ENCODE measurements at regions not wholly inside any gene's neighbourhood (a gene's known extent, or its start where the extent isn't known, plus 50 kb on each side); places are given as distances from the start of the nearest gene placed in this dataset.

DNA sequence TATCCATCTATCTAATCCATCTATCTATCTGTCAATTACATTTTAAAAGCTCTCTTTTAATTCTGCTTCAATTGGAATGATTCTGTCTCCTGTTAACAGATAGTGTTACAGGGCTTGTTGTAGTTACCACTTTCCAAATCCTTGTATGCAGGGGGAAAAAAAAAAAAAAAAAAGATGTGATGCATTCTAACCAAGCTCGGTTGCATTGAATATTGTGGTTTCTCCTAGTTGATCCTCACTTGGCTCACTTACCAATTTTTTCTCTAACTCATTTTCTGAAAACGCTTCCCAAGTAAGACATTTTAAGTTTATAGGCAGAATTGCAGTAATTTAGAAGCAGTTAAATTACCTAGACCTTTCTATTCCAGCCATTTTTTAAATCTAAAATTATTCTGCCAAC, 327.9 kb upstream of the PITX2 start:
- POLR2A ChIA-PET, result no interaction called here
- TF ChIP-seq SUZ12 (IDR thresholded peaks at IDR 0.05), result no peak
- no peak for TF ChIP-seq FOXK2 (IDR thresholded peaks at IDR 0.05)
- TF ChIP-seq FOXM1 (IDR thresholded peaks at IDR 0.05; ENCODE audit: borderline replicate concordance), result no peak
- TF ChIP-seq ZNF384 (IDR thresholded peaks at IDR 0.05), result 0 out of 2 replicates have a peak, but pooled peaks have one; percentile 17
- no peak for TF ChIP-seq ELF4 (IDR thresholded peaks at IDR 0.05)
- no peak for TF ChIP-seq NFRKB (IDR thresholded peaks at IDR 0.05)
- no peak for DNase-seq (ENCODE audit: extremely low spot score)
- CTCF ChIA-PET, result interaction anchor here (0.6 kb wide), 2 partner anchors 21 to 156 kb away, joined by 3 to 4 read pairs; no protein-coding TSS in a partner anchor

DNA sequence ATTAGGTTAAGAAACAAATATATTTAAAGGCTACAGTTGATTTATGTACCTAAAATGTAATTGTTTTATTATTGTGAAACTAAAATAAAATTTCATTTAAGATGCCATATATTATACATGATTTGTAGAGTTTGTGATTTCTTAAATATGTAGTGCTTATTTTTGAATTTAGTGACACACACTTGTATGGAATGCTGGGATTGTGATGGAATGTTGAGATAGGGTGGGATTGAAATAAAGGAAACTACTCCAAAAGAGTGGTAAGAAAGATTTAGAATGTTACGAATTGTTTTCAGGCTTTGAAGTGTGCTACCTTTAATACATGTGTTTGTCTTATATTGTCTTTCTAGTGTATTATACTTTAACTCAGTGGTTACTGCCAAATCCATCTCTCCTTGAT, 330.3 kb upstream of the PITX2 start:
- DNase-seq (ENCODE audit: extremely low spot score), result no peak
- no peak for TF ChIP-seq ELF4 (IDR thresholded peaks at IDR 0.05)
- ChIA-PET POLR2A (no interaction called here), CTCF (no interaction called here)

DNA sequence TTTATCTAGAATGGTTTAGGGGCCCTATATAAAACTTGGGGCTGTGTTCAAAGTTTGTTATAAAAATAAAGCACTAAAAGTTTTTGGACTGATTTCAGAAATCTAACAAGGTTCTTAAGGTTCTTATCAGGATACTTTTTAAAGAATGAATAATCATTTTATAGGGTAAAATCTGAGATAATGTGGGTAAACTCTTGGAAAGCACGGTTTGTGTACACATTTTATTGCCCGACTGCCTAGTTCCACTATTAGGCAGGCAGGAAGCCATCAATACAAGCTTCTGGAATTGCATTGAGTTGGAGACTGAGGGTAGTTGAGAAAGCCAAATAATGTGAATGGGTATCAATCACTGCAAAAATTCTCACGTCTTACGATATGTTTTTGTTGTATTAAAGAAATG, 331.0 kb upstream of the PITX2 start:
- POLR2A ChIA-PET, result no interaction called here
- CTCF ChIA-PET, result interaction anchor here (0.6 kb wide), 1 partner anchor 692 kb away, joined by 3 read pairs; no protein-coding TSS in a partner anchor
- no peak for TF ChIP-seq BHLHE40 (IDR thresholded peaks at IDR 0.05; ENCODE audit: borderline replicate concordance)
- no peak for TF ChIP-seq ELF4 (IDR thresholded peaks at IDR 0.05)
- no peak for TF ChIP-seq SUZ12 (IDR thresholded peaks at IDR 0.05)
- no peak for TF ChIP-seq CTBP1 (IDR thresholded peaks at IDR 0.05; ENCODE audit: borderline replicate concordance)
- peak; percentile 18 for DNase-seq (ENCODE audit: extremely low spot score)

DNA sequence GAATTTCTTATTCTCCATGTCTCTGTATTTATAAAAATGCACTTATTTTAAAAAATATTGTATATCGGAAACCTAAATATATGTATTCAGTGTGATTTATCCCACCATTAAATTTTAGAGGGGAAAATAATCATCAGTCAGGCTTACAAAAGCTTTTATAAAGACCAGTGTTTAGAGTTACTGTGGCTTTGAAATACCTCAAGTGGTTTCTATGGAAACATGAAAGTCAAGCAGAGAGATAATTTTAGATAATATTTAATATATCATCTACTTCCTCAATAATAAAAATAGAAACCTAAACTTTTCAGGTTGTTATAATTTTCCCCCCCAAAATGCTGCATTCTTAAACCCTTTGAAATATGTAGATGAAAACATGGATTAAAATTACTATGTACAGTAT, 332.9 kb upstream of the PITX2 start:
- ChIA-PET CTCF (no interaction called here), POLR2A (no interaction called here)
- no peak for DNase-seq (ENCODE audit: extremely low spot score)
- no peak for TF ChIP-seq CTBP1 (IDR thresholded peaks at IDR 0.05; ENCODE audit: borderline replicate concordance)

DNA sequence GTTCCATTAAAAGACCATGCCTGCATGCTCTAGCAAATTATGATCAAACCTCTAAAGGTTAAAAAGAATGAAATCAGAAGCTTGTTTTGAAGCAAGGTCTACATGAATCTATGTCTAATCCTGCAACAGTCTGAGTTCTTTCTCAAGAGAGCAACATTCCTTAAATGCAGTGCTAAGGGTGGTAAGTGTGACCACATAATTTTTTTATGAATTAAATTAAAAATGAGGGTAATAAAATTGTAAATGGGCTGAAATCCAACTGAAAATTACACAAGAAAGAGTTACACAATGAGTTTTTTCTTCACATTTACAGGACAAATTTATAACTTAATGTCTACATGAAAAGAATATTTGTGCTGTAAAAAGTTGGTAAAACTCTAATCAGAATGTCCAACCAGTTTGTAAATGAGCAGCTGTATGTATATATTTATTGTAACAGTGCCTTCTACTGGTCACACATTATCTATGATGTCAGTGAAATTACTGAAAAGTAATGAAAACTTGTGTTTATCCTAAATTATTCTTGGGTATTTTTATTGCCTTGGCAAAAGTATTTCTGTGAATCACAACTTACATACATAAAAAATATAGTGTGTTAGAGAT, 336.3 kb upstream of the PITX2 start:
- DNase-seq (ENCODE audit: extremely low spot score), result no peak
- CTCF ChIA-PET, result interaction anchor here (0.5 kb wide), 1 partner anchor 91 kb away, joined by 5 read pairs; no protein-coding TSS in a partner anchor
- POLR2A ChIA-PET, result no interaction called here
- TF ChIP-seq HDGF (IDR thresholded peaks at IDR 0.05; ENCODE audit: borderline replicate concordance) (no peak), CTBP1 (IDR thresholded peaks at IDR 0.05; ENCODE audit: borderline replicate concordance) (no peak)

DNA sequence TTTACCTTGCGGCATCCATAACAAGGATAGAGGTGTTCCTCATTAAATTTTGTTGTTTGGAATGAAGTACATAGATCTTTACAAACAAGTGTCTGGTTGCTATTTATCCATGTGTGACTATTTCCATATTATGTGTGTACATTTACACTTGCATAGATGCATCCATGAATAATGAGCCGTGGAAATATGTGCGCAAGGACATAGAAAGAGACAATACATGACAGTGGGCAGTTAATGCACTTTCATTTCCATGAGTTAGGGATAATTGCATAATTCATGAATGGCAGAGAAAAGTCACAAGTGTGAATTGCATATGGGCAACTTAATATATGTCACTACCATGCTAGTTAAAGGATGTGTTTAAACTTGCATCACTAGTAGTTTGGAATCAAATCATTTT, 338.2 kb upstream of the PITX2 start:
- no peak for DNase-seq (ENCODE audit: extremely low spot score)
- ChIA-PET CTCF (no interaction called here), POLR2A (no interaction called here)
- TF ChIP-seq FOXM1 (IDR thresholded peaks at IDR 0.05; ENCODE audit: borderline replicate concordance), result no peak
- no peak for TF ChIP-seq NFRKB (IDR thresholded peaks at IDR 0.05)
- TF ChIP-seq SUZ12 (IDR thresholded peaks at IDR 0.05), result no peak
- TF ChIP-seq ELF4 (IDR thresholded peaks at IDR 0.05), result no peak
- TF ChIP-seq HDGF (IDR thresholded peaks at IDR 0.05; ENCODE audit: borderline replicate concordance), result no peak
- no peak for TF ChIP-seq ARNT (IDR thresholded peaks at IDR 0.05)
- TF ChIP-seq LEF1 (IDR thresholded peaks at IDR 0.05; ENCODE audit: borderline replicate concordance), result no peak
- TF ChIP-seq CTBP1 (IDR thresholded peaks at IDR 0.05; ENCODE audit: borderline replicate concordance), result no peak
- TF ChIP-seq, protein P1, sequence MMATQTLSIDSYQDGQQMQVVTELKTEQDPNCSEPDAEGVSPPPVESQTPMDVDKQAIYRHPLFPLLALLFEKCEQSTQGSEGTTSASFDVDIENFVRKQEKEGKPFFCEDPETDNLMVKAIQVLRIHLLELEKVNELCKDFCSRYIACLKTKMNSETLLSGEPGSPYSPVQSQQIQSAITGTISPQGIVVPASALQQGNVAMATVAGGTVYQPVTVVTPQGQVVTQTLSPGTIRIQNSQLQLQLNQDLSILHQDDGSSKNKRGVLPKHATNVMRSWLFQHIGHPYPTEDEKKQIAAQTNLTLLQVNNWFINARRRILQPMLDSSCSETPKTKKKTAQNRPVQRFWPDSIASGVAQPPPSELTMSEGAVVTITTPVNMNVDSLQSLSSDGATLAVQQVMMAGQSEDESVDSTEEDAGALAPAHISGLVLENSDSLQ (IDR thresholded peaks at IDR 0.05), result no peak
- no peak for TF ChIP-seq TARDBP (IDR thresholded peaks at IDR 0.05)
- no peak for TF ChIP-seq ZNF384 (IDR thresholded peaks at IDR 0.05)
- no peak for TF ChIP-seq FOXA1 (IDR thresholded peaks at IDR 0.05)
- no peak for TF ChIP-seq L3MBTL2 (conservative IDR thresholded peaks at IDR 0.05)
- no peak for TF ChIP-seq SP1 (IDR thresholded peaks at IDR 0.05)
- TF ChIP-seq BHLHE40 (IDR thresholded peaks at IDR 0.05; ENCODE audit: borderline replicate concordance), result no peak
- TF ChIP-seq FOXK2 (IDR thresholded peaks at IDR 0.05), result no peak

DNA sequence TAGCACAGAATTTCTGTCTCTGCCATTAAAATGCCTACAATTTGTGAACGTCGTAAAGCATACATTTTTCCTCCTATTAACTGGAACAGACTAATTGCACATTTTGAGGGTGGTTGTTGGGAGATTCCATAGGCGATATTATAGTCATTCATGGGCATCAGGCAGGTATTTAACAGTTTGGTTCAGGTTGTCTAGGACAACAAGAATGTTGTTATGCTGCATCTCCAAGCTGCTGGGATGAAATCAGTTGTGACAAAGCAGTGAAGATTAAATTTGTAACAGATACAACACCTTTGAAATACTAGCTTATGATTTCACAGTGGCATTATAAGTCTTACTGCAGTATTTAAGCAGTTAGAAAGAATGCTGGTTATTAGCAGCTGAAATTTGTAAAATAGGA, 339.7 kb upstream of the PITX2 start:
- POLR2A ChIA-PET, result no interaction called here
- TF ChIP-seq, protein P1 (IDR thresholded peaks at IDR 0.05), result no peak
- TF ChIP-seq FOXK2 (IDR thresholded peaks at IDR 0.05), result no peak
- TF ChIP-seq ARNT (IDR thresholded peaks at IDR 0.05), result no peak
- no peak for TF ChIP-seq SP1 (IDR thresholded peaks at IDR 0.05)
- TF ChIP-seq NFRKB (IDR thresholded peaks at IDR 0.05), result no peak
- TF ChIP-seq L3MBTL2 (conservative IDR thresholded peaks at IDR 0.05), result no peak
- no peak for TF ChIP-seq HDGF (IDR thresholded peaks at IDR 0.05; ENCODE audit: borderline replicate concordance)
- no peak for TF ChIP-seq FOXA1 (IDR thresholded peaks at IDR 0.05)
- TF ChIP-seq ELF4 (IDR thresholded peaks at IDR 0.05), result no peak
- TF ChIP-seq BHLHE40 (IDR thresholded peaks at IDR 0.05; ENCODE audit: borderline replicate concordance), result no peak
- TF ChIP-seq SUZ12 (IDR thresholded peaks at IDR 0.05), result no peak
- no peak for TF ChIP-seq LEF1 (IDR thresholded peaks at IDR 0.05; ENCODE audit: borderline replicate concordance)
- no peak for TF ChIP-seq TARDBP (IDR thresholded peaks at IDR 0.05)
- TF ChIP-seq FOXM1 (IDR thresholded peaks at IDR 0.05; ENCODE audit: borderline replicate concordance), result no peak
- TF ChIP-seq CTBP1 (IDR thresholded peaks at IDR 0.05; ENCODE audit: borderline replicate concordance), result no peak
- no peak for TF ChIP-seq ZNF384 (IDR thresholded peaks at IDR 0.05)
- CTCF ChIA-PET, result no interaction called here
- DNase-seq (ENCODE audit: extremely low spot score), result no peak

Measured in HEK293T (cell line).